A673 (cell line): ENCODE measurements at regions not wholly inside any gene's neighbourhood (a gene's known extent, or its start where the extent isn't known, plus 50 kb on each side); places are given as distances from the start of the nearest gene placed in this dataset.

Source experiments
- EZH2 ChIP-seq: fragments of 200-600 bp; sonication (generic); IDR thresholded peaks from 2 replicates; pipeline ENCODE4 v1.6.1; 2017; ENCODE audit warnings: borderline replicate concordance, low read depth, mild to moderate bottlenecking, mixed read lengths, antibody characterized with exemption, low read length; ENCODE audit not compliant: poor library complexity, severe bottlenecking
- TF ChIP-seq, protein P1 (sequence below): fragments of 300-800, 200-600 bp; sonication (generic); conservative IDR thresholded peaks from 2 replicates; pipeline ENCODE4 v1.5.1; 2017; ENCODE audit warnings: low read depth, mild to moderate bottlenecking, antibody characterized with exemption, low read length, moderate library complexity, mixed read lengths

DNA sequence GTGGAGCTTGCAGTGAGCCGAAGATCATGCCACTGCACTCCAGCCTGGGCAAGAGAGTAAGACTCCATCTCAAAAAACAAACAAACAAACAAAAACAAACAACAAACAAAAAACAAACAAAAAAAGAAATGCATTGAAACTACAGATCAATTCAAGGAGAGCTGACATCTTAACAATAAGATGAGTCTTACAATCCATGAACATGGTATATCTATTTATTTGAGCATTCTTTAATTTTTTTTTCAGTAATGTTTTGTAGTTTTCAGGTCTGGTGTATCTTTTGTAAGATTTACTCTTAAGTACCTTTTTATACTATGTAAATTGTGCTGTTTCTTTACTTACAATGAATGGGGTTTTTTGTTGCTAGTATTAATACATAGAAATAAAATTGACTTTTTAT, 140.1 kb upstream of the DAPK1 start:
- TF ChIP-seq, protein P1, sequence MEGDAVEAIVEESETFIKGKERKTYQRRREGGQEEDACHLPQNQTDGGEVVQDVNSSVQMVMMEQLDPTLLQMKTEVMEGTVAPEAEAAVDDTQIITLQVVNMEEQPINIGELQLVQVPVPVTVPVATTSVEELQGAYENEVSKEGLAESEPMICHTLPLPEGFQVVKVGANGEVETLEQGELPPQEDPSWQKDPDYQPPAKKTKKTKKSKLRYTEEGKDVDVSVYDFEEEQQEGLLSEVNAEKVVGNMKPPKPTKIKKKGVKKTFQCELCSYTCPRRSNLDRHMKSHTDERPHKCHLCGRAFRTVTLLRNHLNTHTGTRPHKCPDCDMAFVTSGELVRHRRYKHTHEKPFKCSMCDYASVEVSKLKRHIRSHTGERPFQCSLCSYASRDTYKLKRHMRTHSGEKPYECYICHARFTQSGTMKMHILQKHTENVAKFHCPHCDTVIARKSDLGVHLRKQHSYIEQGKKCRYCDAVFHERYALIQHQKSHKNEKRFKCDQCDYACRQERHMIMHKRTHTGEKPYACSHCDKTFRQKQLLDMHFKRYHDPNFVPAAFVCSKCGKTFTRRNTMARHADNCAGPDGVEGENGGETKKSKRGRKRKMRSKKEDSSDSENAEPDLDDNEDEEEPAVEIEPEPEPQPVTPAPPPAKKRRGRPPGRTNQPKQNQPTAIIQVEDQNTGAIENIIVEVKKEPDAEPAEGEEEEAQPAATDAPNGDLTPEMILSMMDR: no peak
- no peak for TF ChIP-seq EZH2
